Large intestine (tissue), 3 donors: ENCODE measurements at regions not wholly inside any gene's neighbourhood (a gene's known extent, or its start where the extent isn't known, plus 50 kb on each side); places are given as distances from the start of the nearest gene placed in this dataset.
A peak's percentile ranks its signal among the peaks of the same experiment; 100 is the strongest.

ENCODE experiments used
- DNase-seq, 2 donors: peaks; one replicate each; pipeline versions ENCODE4 v3.0.0 to v3.0.0-alpha.2; 2013
- H3K27ac ChIP-seq: one replicate; pipeline ENCODE4 v1.5.1; 2013; ENCODE audit warnings: low read length
- H3K27me3 ChIP-seq: 2 replicates; pipeline ENCODE4 v1.6.1; 2013; ENCODE audit warnings: low read length; ENCODE audit not compliant: control insufficient read depth, insufficient read depth
- H3K36me3 ChIP-seq: 2 replicates; pipeline ENCODE4 v1.6.1; 2013; ENCODE audit warnings: low read length; ENCODE audit not compliant: control insufficient read depth, insufficient read depth
- H3K4me1 ChIP-seq: one replicate; pipeline ENCODE4 v1.6.1; 2013; ENCODE audit warnings: low read length; ENCODE audit not compliant: control insufficient read depth, insufficient read depth
- H3K4me3 ChIP-seq: one replicate; pipeline ENCODE4 v1.5.1; 2013; ENCODE audit warnings: low read length
- H3K9me3 ChIP-seq: one replicate; pipeline ENCODE4 v1.6.1; 2013; ENCODE audit warnings: mild to moderate bottlenecking, low read depth, low read length, moderate library complexity; ENCODE audit not compliant: control insufficient read depth
- whole genome bisulfite sequencing: methylation state at CpG from one replicate; pipeline ENCODE4 v1.1.5; 2013; ENCODE audit warnings: low lambda C conversion rate; ENCODE audit not compliant: insufficient coverage; 5-methylcytosine and 5-hydroxymethylcytosine counted together

DNA sequence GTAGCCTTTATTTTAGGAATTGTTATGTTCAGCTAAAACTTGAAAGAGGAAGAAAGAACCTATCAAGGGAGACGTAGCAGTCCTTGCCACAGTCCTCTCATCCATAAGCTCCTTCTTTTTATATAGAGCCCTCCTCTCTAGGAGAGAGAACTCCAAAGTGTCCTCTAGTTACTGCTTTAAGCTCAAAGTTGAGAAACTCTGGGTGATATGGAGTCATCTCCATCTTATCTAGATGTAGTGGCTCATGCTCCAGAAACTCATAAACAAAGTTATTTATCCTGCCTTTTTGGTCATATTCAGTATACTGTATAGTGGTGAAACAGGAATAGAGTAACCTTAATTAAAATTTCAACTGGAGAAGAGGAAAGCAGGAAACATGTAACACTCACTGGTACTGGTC is 90.4 kb upstream of the ATF7IP start:
- WGBS = no CpG with 5 or more reads among the region's 1 CpG
- no peak for DNase-seq
- H3K36me3 ChIP-seq = no peaks in the 10 kb centered on the region
- no peaks in the 10 kb centered on the region for H3K4me1 ChIP-seq
- H3K27ac ChIP-seq = no peak overlapping the region
- peaks cover 5% of the 10 kb centered on the region for H3K9me3 ChIP-seq
- H3K4me3 ChIP-seq = no peak overlapping the region
- H3K27me3 ChIP-seq = no peaks in the 10 kb centered on the region

GRCh38 chr12:14275886-14276285 is 89.6 kb upstream of the ATF7IP start:
- H3K27me3 ChIP-seq = no peaks in the 10 kb centered on the region
- no peaks in the 10 kb centered on the region for H3K36me3 ChIP-seq
- WGBS = no CpG with 5 or more reads among the region's 1 CpG
- peaks cover 6% of the 10 kb centered on the region for H3K9me3 ChIP-seq
- no peak for DNase-seq
- no peaks in the 10 kb centered on the region for H3K4me1 ChIP-seq
- H3K4me3 ChIP-seq = no peak overlapping the region
- no peak overlapping the region for H3K27ac ChIP-seq

GRCh38 chr12:14278294-14278953 is 87.1 kb upstream of the ATF7IP start:
- Histone ChIP-seq H3K9me3 (peaks cover 3% of the 10 kb centered on the region), H3K36me3 (no peaks in the 10 kb centered on the region), H3K4me3 (no peak overlapping the region), H3K4me1 (no peaks in the 10 kb centered on the region), H3K27me3 (no peaks in the 10 kb centered on the region), H3K27ac (no peak overlapping the region)
- no CpG with 5 or more reads among the region's 1 CpG for WGBS
- no peak for DNase-seq

- H3K9me3 ChIP-seq = peaks cover 3% of the 10 kb centered on the region
- H3K4me1 ChIP-seq = no peaks in the 10 kb centered on the region
- WGBS = 71% methylated on average over 1 of the region's 6 CpGs
- no peaks in the 10 kb centered on the region for H3K36me3 ChIP-seq
- H3K4me3 ChIP-seq = no peak overlapping the region
- no peaks in the 10 kb centered on the region for H3K27me3 ChIP-seq
- no peak overlapping the region for H3K27ac ChIP-seq
- DNase-seq = no peak
Observed at GRCh38 chr12:14279845-14280244, 85.6 kb upstream of the ATF7IP start.

DNA sequence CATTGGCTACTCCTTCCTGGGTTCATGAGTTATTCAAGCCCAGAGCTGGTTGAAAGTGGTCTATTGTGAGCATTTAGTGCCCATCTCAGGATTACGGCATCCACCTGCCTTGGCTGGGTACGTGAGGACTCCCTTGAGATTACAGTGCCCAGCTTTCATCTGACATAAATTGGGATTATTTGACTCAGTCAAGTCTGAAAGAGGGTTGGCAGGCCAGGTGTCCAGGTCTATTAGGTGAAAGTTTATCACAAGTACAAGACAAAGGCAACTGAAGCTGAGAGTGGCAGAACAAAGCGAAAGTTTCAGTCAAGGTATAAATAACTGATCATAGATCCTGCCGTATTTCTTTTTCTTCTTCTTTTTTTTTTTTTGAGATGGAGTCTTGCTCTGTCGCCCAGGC is 84.6 kb upstream of the ATF7IP start:
- WGBS = no CpG with 5 or more reads among the region's 5 CpGs
- Histone ChIP-seq H3K4me3 (no peak overlapping the region), H3K4me1 (no peaks in the 10 kb centered on the region), H3K27me3 (no peaks in the 10 kb centered on the region), H3K27ac (no peak overlapping the region), H3K36me3 (no peaks in the 10 kb centered on the region), H3K9me3 (peaks cover 3% of the 10 kb centered on the region)
- DNase-seq = no peak

DNA sequence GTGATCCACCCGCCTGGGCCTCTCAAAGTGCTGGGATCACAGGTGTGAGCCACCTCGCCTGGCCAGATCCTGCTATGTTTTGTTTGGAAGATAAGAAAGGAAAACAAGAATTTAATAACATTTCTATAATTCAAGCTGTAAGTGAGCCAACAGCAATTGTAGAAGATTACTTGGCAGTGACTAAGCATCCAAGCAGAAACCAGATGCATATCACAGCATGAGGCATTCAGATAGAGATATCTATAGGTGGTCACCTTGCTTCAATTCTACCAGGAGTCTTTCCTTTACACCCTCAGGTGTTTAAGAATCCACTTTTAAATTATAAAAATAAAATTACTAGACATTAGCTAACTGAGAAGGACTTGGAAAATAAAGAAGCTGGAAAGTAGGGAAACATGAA is 83.9 kb upstream of the ATF7IP start:
- Histone ChIP-seq H3K36me3 (no peaks in the 10 kb centered on the region), H3K27ac (no peak overlapping the region), H3K9me3 (peaks cover 3% of the 10 kb centered on the region), H3K4me1 (no peaks in the 10 kb centered on the region), H3K4me3 (no peak overlapping the region), H3K27me3 (no peaks in the 10 kb centered on the region)
- no CpG with 5 or more reads among the region's 2 CpGs for WGBS
- no peak for DNase-seq

DNA sequence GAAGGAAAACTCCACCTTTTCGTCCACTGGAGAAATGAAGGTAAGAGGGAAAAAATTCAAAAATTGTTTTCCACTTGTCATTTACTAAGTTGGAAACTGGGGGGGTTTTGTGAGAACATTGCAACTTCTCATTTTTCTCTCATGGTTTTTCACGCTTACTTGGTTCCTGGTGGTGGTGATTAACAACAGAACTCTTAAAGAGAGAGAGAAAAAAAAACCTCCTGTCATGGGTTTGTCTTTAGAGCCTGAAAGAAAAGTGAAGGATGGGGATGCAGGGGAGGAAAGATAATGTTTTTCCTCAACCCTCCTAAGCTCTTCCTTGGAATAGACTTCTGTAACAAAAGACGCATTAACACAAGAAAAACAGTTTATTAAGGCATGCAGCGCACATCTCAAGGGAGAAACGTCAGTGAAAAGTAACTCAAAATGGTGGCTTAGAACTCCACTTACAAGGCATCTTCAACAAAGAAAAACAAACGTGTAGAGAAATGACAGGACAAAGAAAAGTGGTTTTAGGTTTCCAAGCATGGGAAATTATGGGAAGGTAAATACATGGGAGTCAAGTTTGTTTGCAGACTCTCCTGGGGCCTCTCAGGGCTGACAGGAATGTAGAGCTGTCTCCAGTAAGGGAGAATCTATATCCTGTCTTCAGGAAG is 81.9 kb upstream of the ATF7IP start:
- no peak overlapping the region for H3K4me3 ChIP-seq
- H3K9me3 ChIP-seq = peaks cover 3% of the 10 kb centered on the region
- no peaks in the 10 kb centered on the region for H3K36me3 ChIP-seq
- no peak for DNase-seq
- no peaks in the 10 kb centered on the region for H3K27me3 ChIP-seq
- no peaks in the 10 kb centered on the region for H3K4me1 ChIP-seq
- no peak overlapping the region for H3K27ac ChIP-seq
- 67% methylated on average over 1 of the region's 6 CpGs for WGBS

DNA sequence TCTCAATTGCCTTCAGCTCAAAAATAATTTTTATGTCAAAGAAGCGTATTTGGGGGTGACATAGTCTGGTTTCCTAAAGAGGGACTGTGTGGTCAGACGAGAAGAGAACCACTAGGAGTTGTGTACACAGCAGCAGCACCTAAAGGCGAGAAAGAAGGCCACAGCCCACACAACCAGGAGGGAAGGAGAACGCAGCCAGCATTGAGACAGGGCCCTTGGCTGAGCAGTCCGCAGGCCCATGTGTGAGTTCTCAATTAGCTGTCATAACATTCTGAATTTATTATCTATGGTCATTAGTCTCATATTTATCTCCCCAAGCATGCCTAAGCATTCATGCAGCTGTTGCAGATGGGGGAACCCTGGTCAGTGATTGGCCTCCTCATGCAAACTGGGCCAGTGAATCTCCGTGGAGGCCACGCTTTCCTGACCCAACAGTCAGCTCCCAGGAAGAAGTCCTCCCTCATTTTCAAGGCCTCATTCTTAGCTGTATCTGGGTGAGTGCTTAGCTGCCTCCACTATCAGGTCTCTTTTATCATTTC is 81.2 kb upstream of the ATF7IP start:
- Histone ChIP-seq H3K27ac (no peak overlapping the region), H3K9me3 (peaks cover 3% of the 10 kb centered on the region), H3K4me3 (no peak overlapping the region), H3K27me3 (no peaks in the 10 kb centered on the region), H3K4me1 (no peaks in the 10 kb centered on the region), H3K36me3 (no peaks in the 10 kb centered on the region)
- WGBS = no CpG with 5 or more reads among the region's 7 CpGs
- DNase-seq = peak; percentile 4 to 38

- peaks cover 2% of the 10 kb centered on the region for H3K9me3 ChIP-seq
- WGBS = no CpG with 5 or more reads among the region's 1 CpG
Observed at GRCh38 chr12:14289601-14290000, 75.9 kb upstream of the ATF7IP start.

DNA sequence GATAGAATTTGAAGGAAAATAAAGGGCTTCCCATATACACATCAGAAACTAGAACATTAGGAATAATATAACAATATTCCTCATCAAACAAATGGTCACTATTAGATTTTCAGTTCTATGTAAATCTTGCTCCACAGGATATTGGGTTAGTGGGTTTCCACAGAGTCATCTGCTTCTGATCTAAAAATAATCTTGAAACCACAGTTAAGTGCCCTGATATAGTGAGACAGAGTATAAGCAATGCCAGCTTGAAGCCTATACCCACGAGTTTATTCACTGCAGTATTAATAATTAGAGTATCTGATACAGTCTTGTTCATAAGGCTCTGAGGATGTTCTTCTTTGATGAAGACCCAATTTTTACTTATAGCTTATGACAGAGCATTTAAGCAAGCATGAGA is 74.5 kb upstream of the ATF7IP start:
- DNase-seq = no peak
- peaks cover 2% of the 10 kb centered on the region for H3K9me3 ChIP-seq
- no peaks in the 10 kb centered on the region for H3K27me3 ChIP-seq
- H3K4me1 ChIP-seq = no peaks in the 10 kb centered on the region
- WGBS = no CpG with 5 or more reads among the region's 1 CpG
- no peak overlapping the region for H3K27ac ChIP-seq
- H3K36me3 ChIP-seq = no peaks in the 10 kb centered on the region
- no peak overlapping the region for H3K4me3 ChIP-seq

More at GRCh38 chr12:14289601-14290000, 75.9 kb upstream of the ATF7IP start:
- Histone ChIP-seq H3K36me3 (no peaks in the 10 kb centered on the region), H3K4me1 (no peaks in the 10 kb centered on the region), H3K27me3 (no peaks in the 10 kb centered on the region), H3K27ac (no peak overlapping the region), H3K4me3 (no peak overlapping the region)
- DNase-seq = no peak
